ENCODE measurements at regions not wholly inside any gene's neighbourhood (a gene's known extent, or its start where the extent isn't known, plus 50 kb on each side); places are given as distances from the start of the nearest gene placed in this dataset.
"Not testable (repeated sequence)": the region's sequence is repeated elsewhere in the genome, so short reads cannot be mapped to it uniquely, and the experiment has no call there.

- DNase-seq (ENCODE audit: missing footprints) (no peak), ATAC-seq (no peak)
- intact Hi-C loops (cut with DNase I) = no loop called here
These were observed 746.0 kb upstream of the ADGRB3 start for GRCh38 chr6:67888886-67889681.

GRCh38 chr6:67888546-67888885 lies 746.6 kb upstream of the ADGRB3 start:
- intact Hi-C loops (cut with DNase I) = no loop called here
- ATAC-seq (no peak), DNase-seq (ENCODE audit: missing footprints) (no peak)

- DNase-seq (ENCODE audit: missing footprints) (no peak), ATAC-seq (no peak)
These were observed 747.1 kb upstream of the ADGRB3 start for GRCh38 chr6:67887747-67888545.

GRCh38 chr6:67887419-67887746 lies 747.7 kb upstream of the ADGRB3 start:
- intact Hi-C loops (cut with DNase I) = no loop called here
- ATAC-seq (no peak), DNase-seq (ENCODE audit: missing footprints) (no peak)

More at GRCh38 chr6:67887747-67888545, 747.1 kb upstream of the ADGRB3 start:
- intact Hi-C loops (cut with DNase I) = no loop called here

- DNase-seq (ENCODE audit: missing footprints) = no peak
- intact Hi-C loops (cut with DNase I) = no loop called here
- no peak for ATAC-seq
These were observed 748.2 kb upstream of the ADGRB3 start for GRCh38 chr6:67886840-67887292.

GRCh38 chr6:67886036-67886707 lies 748.9 kb upstream of the ADGRB3 start:
- no peak for ATAC-seq
- intact Hi-C loops (cut with DNase I) = no loop called here
- DNase-seq (ENCODE audit: missing footprints) = no peak

GRCh38 chr6:67885081-67886033 lies 749.7 kb upstream of the ADGRB3 start:
- ATAC-seq = no peak
- intact Hi-C loops (cut with DNase I) = no loop called here
- DNase-seq (ENCODE audit: missing footprints) = no peak

- ATAC-seq (no peak), DNase-seq (ENCODE audit: missing footprints) (no peak)
- intact Hi-C loops (cut with DNase I) = no loop called here
These were observed 750.6 kb upstream of the ADGRB3 start for GRCh38 chr6:67884442-67884841.

- intact Hi-C loops (cut with DNase I) = no loop called here
- DNase-seq (ENCODE audit: missing footprints) (no peak), ATAC-seq (no peak)
These were observed 751.3 kb upstream of the ADGRB3 start for GRCh38 chr6:67883500-67884366.

- ATAC-seq (no peak), DNase-seq (ENCODE audit: missing footprints) (no peak)
- intact Hi-C loops (cut with DNase I) = no loop called here
These were observed 752.4 kb upstream of the ADGRB3 start for GRCh38 chr6:67882436-67883311.

GRCh38 chr6:67881706-67882065 lies 753.4 kb upstream of the ADGRB3 start:
- intact Hi-C loops (cut with DNase I) = no loop called here
- DNase-seq (ENCODE audit: missing footprints) (no peak), ATAC-seq (no peak)

GRCh38 chr6:67880939-67881705 lies 754.0 kb upstream of the ADGRB3 start:
- no peak for DNase-seq (ENCODE audit: missing footprints)

GRCh38 chr6:67880343-67880742 lies 754.7 kb upstream of the ADGRB3 start:
- ATAC-seq; DNase-seq (ENCODE audit: missing footprints); intact Hi-C loops (cut with DNase I): not testable (repeated sequence)

More at GRCh38 chr6:67880939-67881705, 754.0 kb upstream of the ADGRB3 start:
- intact Hi-C loops (cut with DNase I) = no loop called here
- ATAC-seq = no peak

GRCh38 chr6:67879928-67880327 lies 755.2 kb upstream of the ADGRB3 start:
- DNase-seq (ENCODE audit: missing footprints); ATAC-seq; intact Hi-C loops (cut with DNase I): not testable (repeated sequence)

GRCh38 chr6:67879105-67879904 lies 755.8 kb upstream of the ADGRB3 start:
- DNase-seq (ENCODE audit: missing footprints); ATAC-seq; intact Hi-C loops (cut with DNase I): not testable (repeated sequence)

All from Right ventricle myocardium inferior (tissue), 1 donor.